ENCODE measurements at regions not wholly inside any gene's neighbourhood (a gene's known extent, or its start where the extent isn't known, plus 50 kb on each side); places are given as distances from the start of the nearest gene placed in this dataset.
A peak's percentile ranks its signal among the peaks of the same experiment; 100 is the strongest.

DNA sequence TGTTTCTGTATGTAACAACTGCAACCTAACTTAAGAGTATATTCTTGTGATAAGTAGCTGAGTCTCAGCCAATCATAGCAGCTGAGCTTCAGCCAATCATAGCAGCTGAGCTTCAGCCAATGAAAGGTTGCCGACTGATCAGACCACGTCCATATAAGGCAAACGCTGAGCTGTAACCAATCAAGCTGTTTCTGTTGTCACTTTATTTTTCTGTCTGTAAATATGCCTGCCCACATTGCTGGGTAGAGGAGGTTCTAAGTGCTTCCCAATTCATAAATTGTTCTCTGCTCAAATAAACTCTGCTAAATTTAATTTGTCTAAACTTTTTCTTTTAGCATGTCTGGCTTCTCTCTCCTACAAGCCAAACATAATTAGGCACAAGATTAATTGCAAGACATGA, 231.5 kb upstream of the TCF4 start:
- DNase-seq = no peak

DNA sequence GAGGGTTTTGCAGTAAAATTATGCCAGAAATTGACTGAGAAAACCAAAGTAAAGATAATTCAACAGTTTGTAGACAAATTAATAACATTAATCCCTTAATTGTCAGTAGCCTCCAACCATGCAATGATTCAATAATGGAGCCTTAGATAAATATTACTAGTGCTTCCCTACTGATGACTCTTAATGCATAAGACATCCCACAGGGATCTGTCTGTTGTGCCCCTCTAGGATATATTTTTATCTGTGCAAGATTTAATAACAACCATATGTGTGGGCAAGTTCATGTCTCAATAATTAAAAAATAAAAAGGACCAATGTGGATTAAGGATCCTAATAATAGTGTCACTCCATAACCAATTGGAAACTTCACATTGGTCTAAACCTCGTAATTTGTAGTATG, 230.3 kb upstream of the TCF4 start:
- DNase-seq = no peak

DNA sequence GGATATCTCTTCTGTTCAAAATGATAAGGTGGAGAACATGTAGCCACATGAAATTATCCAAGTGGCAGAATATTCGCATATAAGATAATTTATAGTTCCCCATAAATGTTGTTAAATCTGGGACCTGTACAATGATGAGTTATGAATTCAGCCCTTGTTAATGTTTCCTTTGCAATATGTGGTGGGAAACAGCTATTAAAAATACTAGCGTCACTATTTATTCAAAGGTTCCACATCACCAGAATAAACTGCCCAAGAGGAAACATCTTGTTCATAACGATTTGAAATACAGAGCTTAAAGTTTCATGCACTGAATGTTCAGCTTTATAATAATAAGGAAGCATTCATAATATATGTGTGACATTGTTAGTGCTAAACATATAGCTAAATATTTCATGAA, 223.9 kb upstream of the TCF4 start:
- DNase-seq = no peak

DNA sequence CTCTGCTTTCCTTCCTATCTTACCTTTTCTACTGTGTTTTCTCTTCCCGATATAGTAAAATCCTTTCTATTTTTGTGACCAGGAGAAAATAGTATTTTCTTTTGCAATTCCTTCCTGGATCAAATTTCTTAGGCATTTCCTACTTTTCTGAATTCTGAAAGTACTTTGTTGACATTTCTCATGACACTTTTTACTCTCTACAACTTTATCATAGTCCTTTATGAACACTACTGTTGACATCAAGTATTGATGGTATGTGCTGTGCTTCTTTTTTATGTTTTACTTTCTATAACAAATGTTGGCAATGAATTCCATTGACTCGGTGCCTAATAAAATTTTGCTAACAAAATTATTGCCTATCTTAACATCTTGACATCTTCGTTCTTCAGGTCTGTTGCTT, 217.7 kb upstream of the TCF4 start:
- DNase-seq = no peak

DNA sequence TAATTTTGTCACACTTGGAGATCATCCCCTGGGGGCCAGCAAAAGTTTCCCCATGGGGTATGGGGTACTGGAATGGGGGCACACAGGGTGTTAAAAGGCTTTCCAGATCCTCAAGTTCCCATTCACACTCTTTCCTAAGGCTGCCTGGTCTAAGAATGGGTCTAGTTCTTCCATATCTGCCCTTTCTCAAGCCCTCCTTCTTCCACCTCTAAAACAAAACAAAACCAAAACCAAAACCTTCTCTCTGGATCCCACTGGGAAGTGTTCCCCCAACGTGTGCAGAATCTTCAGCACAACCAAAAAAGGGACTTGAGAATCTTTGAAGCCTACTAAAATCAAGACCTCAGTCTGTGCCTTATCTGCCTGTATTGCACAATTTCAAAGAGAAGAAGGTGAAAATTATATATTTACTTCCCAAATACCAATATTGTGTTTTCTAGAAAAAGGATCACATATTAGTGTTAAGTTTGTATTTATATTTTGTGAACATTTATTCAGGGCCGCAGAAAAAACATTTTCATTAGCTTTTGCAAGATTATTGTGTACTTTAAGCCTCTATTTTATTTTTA, 207.2 kb upstream of the TCF4 start:
- no peak for DNase-seq

DNA sequence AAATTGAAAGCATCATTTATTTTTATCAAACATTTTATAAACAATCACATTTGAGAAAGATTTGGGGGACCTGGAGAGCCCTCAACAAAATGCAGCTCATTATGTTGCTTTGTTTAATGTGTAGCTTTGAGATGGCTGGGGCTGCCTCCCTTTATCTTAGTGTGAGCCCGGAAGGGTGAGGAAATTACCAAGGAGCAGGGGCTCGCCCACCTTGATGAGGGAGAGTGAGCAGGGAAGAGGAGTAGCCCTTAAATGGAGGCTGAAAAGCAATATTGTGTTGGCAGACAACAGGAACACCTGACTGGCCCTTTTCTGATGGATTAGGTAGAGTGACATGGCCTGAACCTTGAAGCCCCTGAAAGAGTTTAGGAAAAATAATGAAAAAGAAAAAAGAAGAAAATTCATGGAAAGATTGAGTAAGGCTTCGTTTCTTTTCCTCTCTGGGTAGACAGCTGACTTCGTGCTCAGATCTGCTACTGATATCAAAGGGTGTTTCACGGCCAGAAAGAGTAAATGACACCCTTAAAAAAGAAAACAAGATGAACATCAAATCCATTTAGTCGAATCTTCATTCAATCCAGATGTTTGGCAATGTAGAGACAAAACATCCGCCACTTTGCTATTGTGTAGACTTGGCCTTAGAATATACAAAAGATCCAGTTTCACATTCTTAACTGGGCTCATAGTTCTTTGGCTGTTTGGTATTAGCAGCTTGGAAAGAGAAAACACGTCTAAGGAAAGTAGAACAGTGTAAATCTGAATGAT, 206.5 kb upstream of the TCF4 start:
- peak; percentile 57 for DNase-seq

DNA sequence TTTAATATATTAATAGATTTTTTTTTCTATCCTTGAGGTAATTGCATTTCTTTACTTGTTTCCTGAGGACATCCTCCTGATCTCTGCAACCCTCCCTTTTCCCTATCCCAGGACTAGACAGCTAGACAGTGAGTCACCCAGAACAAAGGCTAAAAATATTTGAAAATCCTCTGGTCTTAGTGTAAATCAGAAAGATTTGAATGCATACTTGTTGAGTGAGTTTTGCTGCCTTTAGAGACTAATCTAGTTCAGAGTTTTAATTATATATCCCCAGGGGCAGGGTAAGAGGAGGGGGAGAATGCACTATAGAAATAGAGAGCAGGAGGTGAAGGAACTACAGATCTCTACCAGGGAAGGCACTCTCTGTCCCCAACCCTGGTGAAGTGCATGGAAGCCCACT, 202.3 kb upstream of the TCF4 start:
- peak; percentile 98 for DNase-seq

DNA sequence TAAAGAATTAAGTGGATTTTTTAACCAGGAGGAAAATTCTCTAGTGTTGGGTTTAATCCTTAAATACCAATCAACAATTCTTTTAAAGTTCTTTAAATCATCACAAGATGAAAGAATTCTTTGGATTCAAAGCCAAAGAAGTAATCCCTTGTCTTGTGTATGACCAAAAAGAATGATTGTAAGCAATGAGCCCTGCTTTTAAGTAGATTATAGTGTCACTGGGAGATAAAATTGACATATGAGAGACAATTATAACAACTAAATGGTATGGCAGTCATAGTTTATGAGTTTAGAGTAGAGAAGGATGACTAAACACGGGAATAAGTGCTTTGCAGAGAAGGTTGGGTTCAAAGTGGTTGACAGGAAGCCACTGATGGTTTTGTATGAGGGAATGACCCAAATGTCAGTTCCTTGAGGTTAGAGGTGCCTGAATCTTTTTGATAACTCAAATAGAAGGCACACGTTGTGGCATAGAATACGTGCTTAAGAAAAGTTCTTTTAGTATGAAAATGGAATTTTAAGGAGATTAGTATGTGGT, 199.6 kb upstream of the TCF4 start:
- no peak for DNase-seq

DNA sequence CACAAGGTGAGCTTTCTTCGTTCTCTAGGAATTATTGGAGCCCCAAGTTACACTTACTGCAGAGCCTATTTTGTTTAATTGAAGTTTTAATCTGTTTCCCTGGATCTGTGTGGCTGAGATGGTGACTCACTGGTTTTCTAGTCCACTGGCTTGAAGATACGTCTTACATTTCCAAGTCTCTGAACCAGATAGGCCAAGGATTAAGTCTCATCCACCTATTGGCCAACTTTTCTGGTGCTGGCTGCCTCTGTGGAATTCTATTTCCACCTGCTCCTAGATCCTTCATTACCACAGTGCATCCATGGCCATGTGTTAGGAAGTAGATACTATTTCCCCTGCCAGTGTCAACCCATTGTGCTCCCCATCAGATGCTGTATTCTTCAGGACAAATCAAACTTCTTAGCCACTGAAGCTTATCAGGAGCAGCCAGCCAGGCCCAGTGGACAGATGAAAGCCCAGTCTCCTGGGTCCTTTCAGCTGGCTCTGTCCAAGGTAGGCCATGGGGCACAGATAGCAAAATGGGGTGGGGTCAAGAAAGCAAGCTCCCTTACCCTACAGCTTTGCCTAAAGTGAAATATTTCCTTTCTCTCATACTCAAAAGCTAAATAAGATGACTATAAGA, 198.8 kb upstream of the TCF4 start:
- no peak for DNase-seq

DNA sequence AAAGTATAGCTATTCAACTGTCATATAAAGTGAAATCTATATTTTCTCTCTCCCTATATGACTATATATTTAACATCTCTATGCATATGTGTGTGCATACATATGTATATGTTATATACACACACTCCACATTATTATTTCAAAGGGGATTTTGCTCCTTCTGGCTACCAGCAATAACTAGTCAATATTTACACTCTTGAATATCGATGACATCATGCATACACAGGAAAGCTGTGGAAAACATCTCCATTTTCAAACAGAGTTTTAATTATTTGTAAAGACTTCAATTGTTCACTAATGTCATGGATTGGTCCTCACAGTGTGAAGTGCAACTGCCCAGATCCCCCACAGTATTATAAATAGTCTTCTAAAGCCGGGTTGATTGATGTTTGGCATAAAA, 195.9 kb upstream of the TCF4 start:
- DNase-seq = no peak

DNA sequence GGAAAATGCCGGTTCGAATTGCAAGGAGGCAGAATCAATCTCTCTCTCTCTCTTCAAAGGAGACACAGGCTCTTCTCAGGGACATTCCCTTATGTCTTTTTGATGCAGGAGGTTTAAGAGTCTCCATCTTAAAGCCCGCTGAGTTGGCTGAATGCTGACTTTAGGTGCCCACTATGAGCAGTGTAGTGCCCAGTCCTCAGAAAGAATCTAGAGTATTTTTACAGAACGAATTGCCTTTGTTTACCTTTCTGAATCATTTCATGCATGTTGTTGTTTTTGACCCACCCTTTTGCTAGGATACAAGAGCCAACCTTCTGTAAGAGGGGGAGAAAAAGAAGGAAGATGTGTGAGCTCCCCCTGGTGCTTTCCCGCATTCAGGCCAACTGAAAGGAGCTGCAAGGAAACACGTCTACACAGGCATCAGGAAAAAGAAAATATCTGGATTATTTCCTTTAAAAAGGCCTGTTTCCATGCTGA, 193.5 kb upstream of the TCF4 start:
- DNase-seq = peak; percentile 78

DNA sequence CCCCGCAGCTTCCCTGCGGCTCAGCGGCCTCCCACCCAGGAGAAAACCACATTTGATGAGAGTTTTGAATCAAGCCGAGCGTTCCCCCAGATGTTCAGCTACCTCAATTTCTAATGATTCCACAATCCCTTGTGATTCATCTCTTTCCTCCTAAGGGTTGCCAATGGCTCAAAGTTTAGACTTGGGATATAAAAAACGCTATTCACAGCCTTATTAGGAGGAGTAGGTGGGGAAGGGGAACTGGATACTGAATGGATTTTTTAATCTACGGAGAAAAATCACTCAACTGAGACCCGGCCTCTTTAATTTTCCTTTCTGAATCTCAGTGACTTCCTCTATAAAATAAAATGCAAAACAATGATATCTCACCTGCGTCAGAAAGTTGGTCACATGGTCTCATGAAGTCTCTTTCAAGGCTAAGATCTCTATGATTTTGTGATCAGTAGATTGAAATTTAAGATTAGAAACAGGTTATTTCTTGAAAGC, 192.6 kb upstream of the TCF4 start:
- peak; percentile 74 for DNase-seq

DNA sequence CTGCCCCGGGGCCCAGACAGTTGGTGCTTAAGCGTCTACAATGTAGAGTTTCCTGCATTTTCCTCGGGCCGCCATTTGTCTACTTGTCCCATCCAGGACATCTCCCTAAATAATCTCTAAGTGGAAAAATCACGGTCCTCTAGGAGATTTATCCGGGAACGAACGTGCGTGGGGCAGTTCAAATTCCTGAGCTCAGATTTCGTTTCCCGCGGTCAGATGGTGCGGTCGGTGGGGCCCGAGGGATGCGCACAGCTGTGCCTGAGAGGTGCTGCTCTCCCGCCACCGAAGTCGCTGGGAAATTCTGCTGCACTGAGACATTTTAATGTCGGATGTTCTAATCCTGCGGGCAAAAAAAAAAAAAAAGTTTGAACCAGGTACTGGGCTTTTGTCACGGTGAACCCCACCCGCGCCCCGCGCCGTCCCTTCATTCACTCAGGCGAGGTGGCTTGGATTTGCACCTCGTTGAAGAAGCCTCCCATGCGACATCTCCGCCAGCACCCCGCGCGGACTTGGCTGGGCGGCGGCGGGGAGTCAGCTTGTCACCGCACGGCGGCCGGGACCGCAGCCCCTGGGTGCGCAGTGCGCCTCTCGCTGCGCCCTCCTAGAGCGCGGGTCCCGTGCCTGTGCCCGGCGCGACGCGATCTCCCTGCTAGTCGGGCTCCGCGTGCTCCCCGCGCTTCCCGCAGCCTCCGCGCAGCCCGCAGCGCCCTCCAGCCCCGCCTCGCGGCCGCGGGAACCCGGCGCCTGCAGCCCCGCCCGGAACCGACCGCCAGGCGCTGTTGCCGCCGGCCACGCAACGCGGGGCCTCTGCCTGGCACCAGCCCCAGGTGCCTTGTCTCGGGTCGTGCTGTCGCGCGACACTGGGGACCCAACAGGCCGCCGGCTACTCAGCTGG, 191.9 kb upstream of the TCF4 start:
- no peak for DNase-seq

DNA sequence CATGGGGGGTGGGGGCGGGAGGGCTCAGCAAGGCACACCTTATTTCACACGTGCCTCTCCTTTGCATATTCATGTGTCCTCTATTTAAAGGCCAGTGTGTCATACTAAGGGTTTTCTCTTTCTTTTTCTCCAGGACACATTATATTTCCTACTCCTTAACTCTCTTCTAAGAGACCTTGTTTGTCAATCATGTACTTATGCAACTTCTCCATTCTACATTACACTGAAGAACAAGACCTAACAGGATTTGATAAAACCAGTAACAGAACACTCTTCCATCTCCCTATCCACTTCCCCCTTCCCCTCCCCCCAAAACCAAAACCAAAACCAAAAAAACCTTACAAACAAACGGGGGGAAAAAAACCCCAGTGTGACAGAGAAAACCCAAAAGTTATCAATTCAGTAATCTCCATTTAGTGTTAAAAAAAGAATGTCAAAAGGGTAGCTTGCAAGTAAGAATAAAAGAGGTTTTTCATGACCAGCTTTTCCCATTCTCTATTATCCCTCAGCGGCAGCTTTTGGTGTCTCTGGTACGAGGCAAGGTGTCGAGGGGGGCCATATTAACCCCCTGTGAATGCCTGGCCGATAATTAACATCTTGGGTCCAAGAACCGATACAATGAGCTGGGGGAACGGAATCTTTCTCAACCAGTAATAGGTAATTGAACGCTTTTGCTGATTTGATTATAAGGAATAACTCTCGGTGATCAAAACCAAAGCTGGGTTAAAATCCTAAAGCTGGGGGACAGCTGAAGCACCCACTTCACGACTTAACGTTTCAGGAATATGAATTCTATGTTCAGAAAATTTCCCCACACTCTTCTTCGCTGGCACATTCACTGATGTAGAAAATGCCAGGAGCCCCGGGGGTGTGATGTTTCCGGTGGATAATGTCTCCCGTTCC, 191.0 kb upstream of the TCF4 start:
- DNase-seq = no peak

DNA sequence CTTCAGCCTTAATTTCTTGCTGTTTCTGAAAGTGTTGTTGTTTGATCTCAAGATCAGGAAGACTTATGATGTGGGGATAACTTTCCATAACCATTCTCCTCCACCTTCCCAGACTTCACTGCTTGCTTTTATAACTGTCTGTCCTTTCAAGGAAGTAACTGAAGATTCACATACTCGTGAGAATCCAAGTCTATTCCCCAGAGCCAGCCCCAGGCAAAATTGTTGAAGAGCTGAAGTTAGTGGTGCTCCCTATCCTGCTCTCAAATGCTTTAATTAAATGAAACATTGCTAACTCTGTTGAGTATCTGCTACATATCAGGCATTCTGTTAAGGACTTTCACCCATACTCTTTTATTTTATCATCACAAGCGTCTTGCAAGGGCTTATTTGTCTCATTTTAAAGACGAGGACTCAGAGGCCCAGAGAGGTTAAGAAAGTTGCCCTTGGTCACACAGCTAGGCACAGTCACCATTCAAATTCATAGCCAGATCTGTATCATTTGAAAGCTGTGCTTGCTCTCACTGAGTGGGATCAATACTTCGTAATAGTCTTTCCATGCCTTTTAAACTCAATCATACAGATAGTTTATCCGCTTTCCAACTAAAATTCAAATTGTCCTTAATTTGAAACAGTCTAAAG, 189.8 kb upstream of the TCF4 start:
- DNase-seq = no peak

DNA sequence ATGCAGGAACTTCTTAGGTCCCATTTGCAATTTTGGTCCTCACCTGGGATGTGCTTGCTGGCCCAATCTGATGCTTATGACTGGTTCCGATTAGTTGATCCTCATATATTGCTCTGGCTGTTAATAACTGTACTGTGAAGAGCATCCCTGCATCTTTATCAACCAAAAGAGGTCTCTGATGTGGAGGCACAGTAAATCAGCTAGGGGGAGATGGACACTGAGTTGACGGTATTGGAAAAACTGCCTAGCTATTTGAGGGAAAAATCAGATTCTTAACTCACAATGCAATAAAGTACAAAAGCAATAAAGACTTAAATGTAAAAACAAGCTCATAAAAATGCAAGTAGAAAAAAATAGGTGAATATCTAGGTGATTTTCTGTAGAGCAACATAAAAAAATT, 188.0 kb upstream of the TCF4 start:
- DNase-seq = no peak

DNA sequence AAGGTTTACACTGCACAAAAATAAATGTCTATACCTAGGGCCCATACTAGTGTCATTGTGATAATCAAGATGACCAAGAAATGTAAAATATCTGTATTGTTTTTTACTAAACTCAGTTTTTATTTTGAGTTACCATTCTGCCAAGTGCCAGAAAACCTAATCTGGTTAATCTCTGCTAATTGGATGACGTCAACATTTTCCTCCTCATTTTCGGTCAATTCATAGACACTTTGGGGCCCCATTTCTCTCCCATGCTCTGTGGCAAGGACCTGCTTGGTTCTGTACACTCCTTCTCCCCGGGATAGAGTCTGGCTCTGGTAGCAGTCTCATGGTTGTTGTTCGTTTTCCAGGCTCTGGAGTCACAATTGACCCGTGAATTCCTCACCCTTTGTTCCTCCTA, 186.5 kb upstream of the TCF4 start:
- DNase-seq = no peak

DNA sequence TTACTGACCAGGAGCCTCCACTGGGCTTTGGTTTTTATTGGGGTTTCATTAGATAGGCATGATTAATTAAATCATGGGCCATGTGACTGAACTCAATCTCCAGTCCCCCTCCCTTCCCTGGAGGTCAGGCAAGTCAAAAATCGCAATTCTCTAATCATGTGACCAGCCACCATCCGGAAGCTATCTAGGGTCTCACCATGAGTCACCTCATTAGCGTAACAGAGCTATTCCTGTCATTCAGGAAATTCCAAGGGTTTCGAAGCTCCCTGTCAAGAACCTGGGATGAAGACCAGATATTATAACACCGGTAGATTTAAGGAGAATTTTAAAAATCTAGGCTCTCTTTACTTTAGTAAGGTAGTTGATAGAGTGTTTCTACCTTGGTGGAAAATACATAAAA, 180.3 kb upstream of the TCF4 start:
- DNase-seq = peak; percentile 44

DNA sequence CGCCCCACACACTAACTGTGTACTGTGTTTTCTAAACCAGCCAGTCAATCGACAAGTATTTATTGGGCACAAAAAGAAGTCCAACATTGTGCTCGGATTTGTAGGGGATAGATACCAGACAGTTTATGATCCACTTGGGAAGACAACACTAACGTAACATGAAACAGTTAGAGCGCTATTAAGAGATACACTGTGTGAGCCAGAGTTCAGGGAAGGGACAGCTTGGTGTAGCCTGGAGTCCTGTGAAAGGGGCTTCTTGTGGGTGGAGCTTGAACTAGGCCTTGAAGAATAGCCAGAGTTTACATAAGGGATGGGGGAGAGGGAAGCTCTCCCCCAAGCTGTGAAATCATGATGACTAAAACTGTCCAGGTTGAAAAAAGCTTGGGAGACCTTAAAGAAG, 176.4 kb upstream of the TCF4 start:
- no peak for DNase-seq

DNA sequence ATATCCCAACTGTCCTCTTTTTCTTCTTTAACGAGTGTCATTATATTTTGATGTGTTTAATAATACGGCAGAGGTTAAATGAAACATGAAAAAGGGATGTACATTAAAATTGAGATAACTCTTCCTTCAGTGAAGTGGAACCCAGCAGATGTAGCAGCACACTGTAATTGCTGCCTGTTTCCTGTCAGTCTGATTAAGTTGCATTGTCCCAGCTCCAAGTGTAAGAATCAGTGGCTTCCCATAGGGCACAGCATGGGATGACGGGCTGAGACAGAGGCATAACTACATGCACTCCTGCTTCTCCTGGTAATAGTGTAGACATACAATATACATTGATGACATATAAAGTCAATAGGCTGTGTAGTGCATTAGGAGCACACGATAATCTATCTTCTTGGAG, 175.8 kb upstream of the TCF4 start:
- no peak for DNase-seq

DNA sequence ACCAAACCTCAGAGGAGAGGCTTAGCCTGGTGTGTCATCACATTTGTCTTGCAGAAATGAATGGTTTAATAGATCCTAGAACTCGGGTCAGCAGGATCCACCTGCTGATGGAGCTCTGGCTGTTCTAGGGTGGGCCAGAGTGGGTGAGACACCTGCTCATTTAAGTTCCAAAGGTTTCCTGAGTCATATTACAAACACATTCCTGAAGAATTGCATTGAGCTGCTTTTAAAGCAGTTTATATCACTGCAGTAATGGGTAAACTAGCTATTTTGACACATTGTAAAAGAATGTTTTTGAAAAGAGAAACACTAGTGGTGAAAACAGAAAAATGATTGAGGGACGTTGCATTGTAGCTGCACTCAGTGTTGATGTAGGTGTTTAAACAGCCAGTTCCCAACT, 175.3 kb upstream of the TCF4 start:
- peak; percentile 68 for DNase-seq

All from fibroblast of upper back skin (primary cell).